Brain microvascular endothelial cell (primary cell): ENCODE measurements at regions not wholly inside any gene's neighbourhood (a gene's known extent, or its start where the extent isn't known, plus 50 kb on each side); places are given as distances from the start of the nearest gene placed in this dataset.

Source experiments
- DNase-seq: peaks from one replicate; pipeline ENCODE4 v3.0.0-alpha.2; 2020
- H3K27ac ChIP-seq: fragments of 250-450 bp; sonication (Bioruptor Pico); 2 replicates; pipeline ENCODE4 v1.5.1; 2020; ENCODE audit warnings: mild to moderate bottlenecking, moderate library complexity
- H3K27me3 ChIP-seq: fragments of 250-450 bp; sonication (Bioruptor Pico); replicated peaks from 2 replicates; pipeline ENCODE4 v1.5.1; 2020; ENCODE audit warnings: mild to moderate bottlenecking
- H3K36me3 ChIP-seq: fragments of 250-450 bp; sonication (Bioruptor Pico); replicated peaks from 2 replicates; pipeline ENCODE4 v1.5.1; 2020; ENCODE audit warnings: mild to moderate bottlenecking
- H3K4me3 ChIP-seq: 2 replicates; pipeline ENCODE4 v1.5.1; 2011; ENCODE audit warnings: low read depth, mild to moderate bottlenecking, control low read depth, low read length, moderate library complexity
- in situ Hi-C: cut with HindIII; loops from 2 replicates; pipeline ENCODE4 v1.10.0; 2017; ENCODE audit warnings: low sequenced_read_pairs, low pct_ligation_motif_present
- TF ChIP-seq, protein P1 (sequence below): IDR thresholded peaks from 2 replicates; pipeline ENCODE4 v1.5.1; 2011; ENCODE audit warnings: low read depth, mild to moderate bottlenecking, moderate library complexity, low read length, control low read depth, inconsistent platforms; ENCODE audit errors: missing control alignments

DNA sequence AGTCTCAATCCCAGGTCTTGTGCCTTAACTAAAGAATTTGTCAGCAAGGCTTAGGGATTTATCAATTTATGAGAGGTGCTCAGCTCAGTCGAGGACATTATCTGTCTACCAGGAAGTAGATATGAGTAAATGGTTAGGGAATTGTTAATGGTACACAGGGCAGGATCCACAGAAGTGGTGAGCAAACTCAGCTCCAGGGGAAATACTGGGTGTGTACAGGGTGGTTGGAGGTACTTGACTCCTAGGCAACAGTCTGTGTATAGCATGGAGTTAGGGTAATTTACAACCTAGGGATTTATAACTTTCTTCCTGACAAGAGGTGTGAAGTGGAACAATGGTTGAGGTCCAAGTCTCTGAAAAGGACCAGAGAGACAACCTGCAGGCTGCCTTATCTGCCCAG lies 123.4 kb upstream of the OR9Q1 start:
- Histone ChIP-seq H3K27me3 (no peaks in the 10 kb centered on the region), H3K36me3 (no peaks in the 10 kb centered on the region), H3K4me3 (no peak overlapping the region), H3K27ac (no peak overlapping the region)
- no peak for DNase-seq
- in situ Hi-C loops: no loop called here
- TF ChIP-seq, protein P1, sequence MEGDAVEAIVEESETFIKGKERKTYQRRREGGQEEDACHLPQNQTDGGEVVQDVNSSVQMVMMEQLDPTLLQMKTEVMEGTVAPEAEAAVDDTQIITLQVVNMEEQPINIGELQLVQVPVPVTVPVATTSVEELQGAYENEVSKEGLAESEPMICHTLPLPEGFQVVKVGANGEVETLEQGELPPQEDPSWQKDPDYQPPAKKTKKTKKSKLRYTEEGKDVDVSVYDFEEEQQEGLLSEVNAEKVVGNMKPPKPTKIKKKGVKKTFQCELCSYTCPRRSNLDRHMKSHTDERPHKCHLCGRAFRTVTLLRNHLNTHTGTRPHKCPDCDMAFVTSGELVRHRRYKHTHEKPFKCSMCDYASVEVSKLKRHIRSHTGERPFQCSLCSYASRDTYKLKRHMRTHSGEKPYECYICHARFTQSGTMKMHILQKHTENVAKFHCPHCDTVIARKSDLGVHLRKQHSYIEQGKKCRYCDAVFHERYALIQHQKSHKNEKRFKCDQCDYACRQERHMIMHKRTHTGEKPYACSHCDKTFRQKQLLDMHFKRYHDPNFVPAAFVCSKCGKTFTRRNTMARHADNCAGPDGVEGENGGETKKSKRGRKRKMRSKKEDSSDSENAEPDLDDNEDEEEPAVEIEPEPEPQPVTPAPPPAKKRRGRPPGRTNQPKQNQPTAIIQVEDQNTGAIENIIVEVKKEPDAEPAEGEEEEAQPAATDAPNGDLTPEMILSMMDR: no peak

- in situ Hi-C loops: no loop called here
- Histone ChIP-seq H3K27ac (no peak overlapping the region), H3K27me3 (no peaks in the 10 kb centered on the region), H3K4me3 (no peak overlapping the region), H3K36me3 (no peaks in the 10 kb centered on the region)
- TF ChIP-seq, protein P1: no peak
- no peak for DNase-seq
Observed at GRCh38 chr11:57901278-57901677, 122.4 kb upstream of the OR9Q1 start.

DNA sequence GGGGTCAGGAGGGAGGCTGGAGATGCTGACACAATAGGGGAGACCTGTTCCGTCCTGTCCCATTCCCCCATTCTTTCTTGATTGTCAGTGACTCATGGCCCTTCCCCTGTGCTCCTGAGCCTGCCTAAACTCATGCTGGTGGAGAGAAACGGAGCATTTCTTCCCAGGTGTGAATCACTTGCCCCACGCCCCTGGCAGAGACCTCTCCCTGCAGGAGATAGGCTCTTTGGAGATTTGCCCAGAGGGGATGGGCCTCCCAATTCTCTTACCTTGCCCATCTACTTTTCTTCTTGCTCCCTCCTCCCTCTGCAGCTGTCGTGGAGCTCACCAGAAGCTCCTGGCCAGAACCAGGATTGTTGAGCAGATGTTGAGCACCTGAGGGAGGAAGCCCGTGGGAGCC lies 121.9 kb upstream of the OR9Q1 start:
- TF ChIP-seq, protein P1: no peak
- in situ Hi-C loops: no loop called here
- DNase-seq: no peak

DNA sequence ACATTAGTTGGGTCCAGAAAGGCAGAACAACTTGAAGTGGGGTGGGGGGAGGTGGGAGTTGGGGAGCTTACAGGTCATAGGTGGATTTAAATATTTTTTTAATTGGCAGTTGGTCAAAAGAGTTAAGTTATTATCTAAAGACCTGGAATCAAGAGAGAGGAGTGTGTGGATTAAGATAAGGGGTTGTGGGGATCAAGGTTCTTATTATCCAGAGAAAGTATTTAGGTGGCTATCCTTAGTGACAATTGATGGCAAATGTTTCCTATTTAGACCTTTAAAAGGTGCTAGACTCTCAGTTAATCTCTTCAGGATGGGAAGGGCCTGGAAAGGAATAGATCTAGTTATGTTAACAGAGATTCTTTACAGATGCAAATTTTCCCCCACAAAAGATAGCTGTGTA lies 120.7 kb upstream of the OR9Q1 start:
- no peak for DNase-seq
- TF ChIP-seq, protein P1: no peak
- in situ Hi-C loops: no loop called here
- H3K4me3 ChIP-seq: no peak overlapping the region
- no peak overlapping the region for H3K27ac ChIP-seq
- H3K27me3 ChIP-seq: no peaks in the 10 kb centered on the region
- H3K36me3 ChIP-seq: no peaks in the 10 kb centered on the region

More for the DNA sequence above, 121.9 kb upstream of the OR9Q1 start:
- no peak overlapping the region for H3K4me3 ChIP-seq
- no peaks in the 10 kb centered on the region for H3K36me3 ChIP-seq
- H3K27me3 ChIP-seq: no peaks in the 10 kb centered on the region
- no peak overlapping the region for H3K27ac ChIP-seq

DNA sequence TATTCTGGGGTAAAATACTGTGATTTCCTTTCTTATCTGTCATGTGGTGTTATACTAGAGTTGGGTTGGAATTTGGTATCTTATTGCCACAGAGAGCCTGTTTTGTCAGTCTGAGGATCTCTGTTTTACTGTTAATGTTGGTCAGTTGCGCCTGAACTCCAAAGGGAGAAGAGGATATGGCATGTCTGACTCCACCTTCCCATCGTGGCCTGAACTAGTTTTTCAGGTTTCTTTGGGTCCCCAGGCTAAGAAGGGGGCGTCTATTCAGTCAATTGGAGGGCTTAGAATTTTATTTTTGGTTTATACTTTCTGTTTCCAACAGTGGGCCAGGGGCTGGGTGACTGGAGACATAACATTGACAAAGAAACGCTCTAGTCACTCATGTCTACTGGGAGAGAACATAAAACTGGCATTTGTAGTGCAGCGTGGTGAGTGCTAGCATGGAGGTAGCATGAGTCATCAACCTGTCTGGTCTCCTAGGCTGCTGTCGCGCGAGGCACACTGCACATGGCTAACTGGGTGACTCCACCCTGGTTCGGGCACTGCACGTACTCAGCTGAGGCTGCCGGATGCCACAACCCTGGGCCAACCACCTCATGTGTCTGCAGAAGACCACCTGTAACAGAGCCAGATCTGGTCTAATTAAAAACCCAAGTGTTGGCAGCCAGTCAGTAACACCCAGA lies 120.1 kb upstream of the OR9Q1 start:
- in situ Hi-C loops: no loop called here
- no peak for DNase-seq

More for the DNA sequence above, 120.1 kb upstream of the OR9Q1 start:
- Histone ChIP-seq H3K27ac (no peak overlapping the region), H3K36me3 (no peaks in the 10 kb centered on the region), H3K27me3 (no peaks in the 10 kb centered on the region), H3K4me3 (no peak overlapping the region)
- TF ChIP-seq, protein P1: no peak
